ENCODE measurements at regions not wholly inside any gene's neighbourhood (a gene's known extent, or its start where the extent isn't known, plus 50 kb on each side); places are given as distances from the start of the nearest gene placed in this dataset.

DNA sequence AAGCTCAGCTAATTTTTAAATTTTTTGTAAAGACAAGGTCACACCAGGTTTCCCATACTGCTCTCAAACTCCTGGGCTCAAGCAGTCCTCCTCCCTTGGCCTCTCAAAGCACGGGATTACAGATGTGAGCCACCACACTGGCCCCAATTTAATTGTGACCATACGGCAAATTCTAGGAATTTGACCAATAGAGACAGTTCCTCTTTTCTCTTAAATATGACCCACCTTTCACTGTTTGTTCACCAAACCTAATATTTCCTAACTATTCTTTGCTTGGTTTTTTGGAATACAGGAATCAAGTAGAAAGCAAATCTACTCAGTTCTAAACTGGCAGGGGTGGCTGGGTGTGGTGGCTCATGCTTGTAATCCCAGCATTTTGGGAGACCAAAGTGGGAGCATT lies 264.0 kb downstream of the SHQ1 start:
- H3K4me3 ChIP-seq, result no peak overlapping the region
- no peak overlapping the region for H3K4me2 ChIP-seq
- WGBS (ENCODE audit: low lambda C conversion rate, missing lambda C conversion rate), result 85% methylated on average over 2 of the region's 2 CpGs
- H3K9me2 ChIP-seq (replicated peaks; ENCODE audit: insufficient read depth), result no peaks in the 10 kb centered on the region
- no peaks in the 10 kb centered on the region for H3K79me2 ChIP-seq
- no peaks in the 10 kb centered on the region for H3K27me3 ChIP-seq
- no peak overlapping the region for H3K27ac ChIP-seq
- no peak for DNase-seq (ENCODE audit: low spot score)
- TF ChIP-seq EZH2phosphoT487 (IDR thresholded peaks at IDR 0.05; ENCODE audit: low read depth, severe bottlenecking, unreplicated experiment) (no peak), EZH2 (IDR thresholded peaks at IDR 0.05; ENCODE audit: borderline replicate concordance) (no peak)
- TF ChIP-seq, protein P1, sequence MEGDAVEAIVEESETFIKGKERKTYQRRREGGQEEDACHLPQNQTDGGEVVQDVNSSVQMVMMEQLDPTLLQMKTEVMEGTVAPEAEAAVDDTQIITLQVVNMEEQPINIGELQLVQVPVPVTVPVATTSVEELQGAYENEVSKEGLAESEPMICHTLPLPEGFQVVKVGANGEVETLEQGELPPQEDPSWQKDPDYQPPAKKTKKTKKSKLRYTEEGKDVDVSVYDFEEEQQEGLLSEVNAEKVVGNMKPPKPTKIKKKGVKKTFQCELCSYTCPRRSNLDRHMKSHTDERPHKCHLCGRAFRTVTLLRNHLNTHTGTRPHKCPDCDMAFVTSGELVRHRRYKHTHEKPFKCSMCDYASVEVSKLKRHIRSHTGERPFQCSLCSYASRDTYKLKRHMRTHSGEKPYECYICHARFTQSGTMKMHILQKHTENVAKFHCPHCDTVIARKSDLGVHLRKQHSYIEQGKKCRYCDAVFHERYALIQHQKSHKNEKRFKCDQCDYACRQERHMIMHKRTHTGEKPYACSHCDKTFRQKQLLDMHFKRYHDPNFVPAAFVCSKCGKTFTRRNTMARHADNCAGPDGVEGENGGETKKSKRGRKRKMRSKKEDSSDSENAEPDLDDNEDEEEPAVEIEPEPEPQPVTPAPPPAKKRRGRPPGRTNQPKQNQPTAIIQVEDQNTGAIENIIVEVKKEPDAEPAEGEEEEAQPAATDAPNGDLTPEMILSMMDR (IDR thresholded peaks at IDR 0.05; ENCODE audit: poor library complexity), result no peak
- H3K4me1 ChIP-seq (ENCODE audit: insufficient read depth), result peaks cover 6% of the 10 kb centered on the region
- no peak overlapping the region for H2AFZ ChIP-seq
- no peaks in the 10 kb centered on the region for H3K9me3 ChIP-seq (ENCODE audit: low read depth)
- H4K20me1 ChIP-seq (ENCODE audit: insufficient read depth, poor library complexity, severe bottlenecking), result no peaks in the 10 kb centered on the region
- H3K36me3 ChIP-seq (replicated peaks; ENCODE audit: insufficient read depth, low read depth), result no peaks in the 10 kb centered on the region

DNA sequence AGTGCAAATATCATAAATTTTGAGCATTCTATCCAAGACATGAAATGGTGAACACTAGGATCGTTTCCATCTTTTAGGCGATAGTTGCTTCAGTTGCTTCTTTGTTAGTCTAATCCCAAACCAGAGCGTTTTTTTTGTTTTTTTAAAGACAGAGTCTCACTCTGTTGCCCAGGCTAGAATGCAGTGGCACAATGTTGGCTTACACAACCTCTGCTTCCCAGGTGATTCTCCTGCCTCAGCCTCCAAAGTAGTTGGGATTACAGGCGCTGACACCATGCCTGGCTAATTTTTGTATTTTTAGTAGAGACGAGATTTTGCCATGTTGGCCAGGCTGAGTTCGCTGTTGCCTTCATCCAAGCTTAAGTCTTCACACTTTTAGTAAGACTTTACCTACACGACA lies 265.3 kb downstream of the SHQ1 start:
- Histone ChIP-seq H2AFZ (no peak overlapping the region), H3K4me1 (ENCODE audit: insufficient read depth) (peaks cover 6% of the 10 kb centered on the region), H3K36me3 (replicated peaks; ENCODE audit: insufficient read depth, low read depth) (no peaks in the 10 kb centered on the region), H3K9me3 (ENCODE audit: low read depth) (no peaks in the 10 kb centered on the region), H3K4me3 (no peak overlapping the region), H3K79me2 (no peaks in the 10 kb centered on the region), H3K27ac (no peak overlapping the region), H3K27me3 (no peaks in the 10 kb centered on the region), H3K4me2 (no peak overlapping the region), H4K20me1 (ENCODE audit: insufficient read depth, poor library complexity, severe bottlenecking) (no peaks in the 10 kb centered on the region), H3K9me2 (replicated peaks; ENCODE audit: insufficient read depth) (no peaks in the 10 kb centered on the region)
- WGBS (ENCODE audit: low lambda C conversion rate, missing lambda C conversion rate), result 92% methylated on average over 7 of the region's 7 CpGs
- TF ChIP-seq EZH2 (IDR thresholded peaks at IDR 0.05; ENCODE audit: borderline replicate concordance) (no peak), EZH2phosphoT487 (IDR thresholded peaks at IDR 0.05; ENCODE audit: low read depth, severe bottlenecking, unreplicated experiment) (no peak)
- TF ChIP-seq, protein P1 (IDR thresholded peaks at IDR 0.05; ENCODE audit: poor library complexity), result no peak
- DNase-seq (ENCODE audit: low spot score), result no peak

DNA sequence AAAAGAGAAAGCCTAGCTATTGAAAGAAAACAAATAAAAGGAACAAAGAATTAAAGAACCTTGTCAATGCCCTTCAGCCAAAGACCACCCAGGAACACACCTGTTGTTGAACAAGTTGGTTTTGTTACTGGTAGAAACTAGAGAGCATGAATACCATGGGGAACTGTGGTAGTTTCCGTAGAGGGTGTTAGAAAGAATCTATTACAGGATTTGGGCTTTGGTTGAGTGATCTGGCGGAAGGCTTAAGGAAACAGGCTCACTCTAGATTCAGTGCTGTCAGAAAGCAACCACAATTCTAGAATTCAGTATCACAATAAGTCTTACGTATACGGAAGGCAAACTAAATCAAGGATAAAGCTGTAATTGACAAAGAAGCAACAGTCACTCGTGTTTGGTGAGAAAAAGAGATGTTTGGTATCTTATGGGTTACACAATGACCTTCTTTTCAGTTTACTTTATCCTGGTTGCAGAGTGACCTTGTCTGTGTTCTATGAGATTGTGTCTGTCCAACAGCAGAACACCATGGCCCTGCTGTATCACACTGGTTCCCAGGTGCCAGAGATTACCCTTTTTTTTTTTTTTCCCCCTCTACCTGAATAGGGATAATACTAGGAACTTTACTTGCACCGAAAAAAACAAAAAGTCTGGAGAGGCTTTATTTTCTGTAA lies 265.9 kb downstream of the SHQ1 start:
- Histone ChIP-seq H3K27ac (peak overlapping the region; percentile 24), H2AFZ (no peak overlapping the region), H4K20me1 (ENCODE audit: insufficient read depth, poor library complexity, severe bottlenecking) (no peaks in the 10 kb centered on the region), H3K36me3 (replicated peaks; ENCODE audit: insufficient read depth, low read depth) (no peaks in the 10 kb centered on the region), H3K27me3 (no peaks in the 10 kb centered on the region), H3K4me3 (no peak overlapping the region), H3K9me3 (ENCODE audit: low read depth) (no peaks in the 10 kb centered on the region), H3K79me2 (no peaks in the 10 kb centered on the region), H3K9me2 (replicated peaks; ENCODE audit: insufficient read depth) (no peaks in the 10 kb centered on the region), H3K4me1 (ENCODE audit: insufficient read depth) (peaks cover 6% of the 10 kb centered on the region), H3K4me2 (no peak overlapping the region)
- WGBS (ENCODE audit: low lambda C conversion rate, missing lambda C conversion rate), result 67% methylated on average over 6 of the region's 6 CpGs
- no peak for TF ChIP-seq EZH2 (IDR thresholded peaks at IDR 0.05; ENCODE audit: borderline replicate concordance)
- TF ChIP-seq, protein P1 (IDR thresholded peaks at IDR 0.05; ENCODE audit: poor library complexity), result no peak
- no peak for TF ChIP-seq EZH2phosphoT487 (IDR thresholded peaks at IDR 0.05; ENCODE audit: low read depth, severe bottlenecking, unreplicated experiment)
- no peak for DNase-seq (ENCODE audit: low spot score)

All from hepatocyte (in vitro differentiated cells).